NCI-H2029 treated with DMSO at 0.1 percent for 48 hours (cell line): ENCODE measurements at regions not wholly inside any gene's neighbourhood (a gene's known extent, or its start where the extent isn't known, plus 50 kb on each side); places are given as distances from the start of the nearest gene placed in this dataset.
A peak's percentile ranks its signal among the peaks of the same experiment; 100 is the strongest.

Source experiments
- DNase-seq: peaks from one replicate; lab custom pipeline; 2025; lab: John Stamatoyannopoulos, UW

DNA sequence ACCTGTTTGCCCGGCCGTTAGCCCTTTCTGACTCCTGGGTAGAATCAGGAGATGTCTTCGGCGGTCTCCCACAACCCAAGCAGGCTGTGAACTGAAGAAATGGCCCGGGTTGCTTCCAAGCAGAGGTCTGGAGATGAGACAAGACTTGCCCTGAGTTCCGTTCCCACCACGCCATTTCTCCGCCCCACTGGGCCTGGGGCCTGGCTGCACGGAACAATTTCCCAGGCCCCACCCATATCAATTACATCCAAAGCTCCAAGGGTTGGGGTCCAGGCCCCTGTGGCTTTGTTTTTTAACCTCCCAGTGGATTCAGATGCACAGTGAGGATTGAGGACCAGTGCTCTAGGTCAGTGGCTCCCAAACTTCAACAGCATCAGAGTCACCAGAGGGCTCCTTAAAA, 214.5 kb upstream of the ARID1B start:
- no peak for DNase-seq

DNA sequence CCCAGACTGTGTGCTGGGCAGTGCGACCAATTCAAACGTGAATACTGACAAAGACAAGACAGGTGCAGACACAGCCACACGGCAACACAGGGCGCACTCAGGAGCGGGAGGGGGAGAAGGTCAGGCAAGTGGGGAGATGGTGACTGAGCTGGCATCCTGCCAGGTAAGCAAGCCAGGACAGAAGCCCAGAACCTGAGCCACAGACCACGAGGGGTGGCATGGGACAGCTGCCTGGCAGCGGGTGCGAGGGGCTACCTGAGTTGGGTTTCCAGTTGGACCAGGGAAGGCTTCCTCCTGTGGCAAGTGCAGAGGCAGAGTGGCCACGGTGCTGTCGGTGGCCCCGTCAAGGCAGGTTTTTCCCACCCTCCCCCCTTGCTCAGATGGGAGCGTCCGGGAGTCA, 215.2 kb upstream of the ARID1B start:
- DNase-seq = no peak

DNA sequence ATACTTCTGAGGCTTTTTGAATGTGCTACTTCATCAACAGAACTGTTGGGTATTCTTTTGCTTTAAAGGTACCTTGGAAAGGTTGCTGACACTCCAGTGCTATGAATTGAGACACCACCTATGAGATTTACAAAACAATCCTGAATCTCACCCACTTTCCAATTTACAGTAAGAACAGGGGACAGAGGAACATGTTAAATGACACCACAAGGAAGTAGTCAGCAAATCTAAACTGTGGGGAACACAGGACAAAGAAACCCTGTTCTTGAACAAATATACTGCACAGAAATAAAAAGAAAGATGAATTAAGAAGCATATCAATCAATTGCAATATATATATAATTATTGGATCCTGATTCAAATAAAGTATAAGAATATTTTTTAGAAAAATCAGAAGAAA, 216.7 kb upstream of the ARID1B start:
- DNase-seq = no peak

DNA sequence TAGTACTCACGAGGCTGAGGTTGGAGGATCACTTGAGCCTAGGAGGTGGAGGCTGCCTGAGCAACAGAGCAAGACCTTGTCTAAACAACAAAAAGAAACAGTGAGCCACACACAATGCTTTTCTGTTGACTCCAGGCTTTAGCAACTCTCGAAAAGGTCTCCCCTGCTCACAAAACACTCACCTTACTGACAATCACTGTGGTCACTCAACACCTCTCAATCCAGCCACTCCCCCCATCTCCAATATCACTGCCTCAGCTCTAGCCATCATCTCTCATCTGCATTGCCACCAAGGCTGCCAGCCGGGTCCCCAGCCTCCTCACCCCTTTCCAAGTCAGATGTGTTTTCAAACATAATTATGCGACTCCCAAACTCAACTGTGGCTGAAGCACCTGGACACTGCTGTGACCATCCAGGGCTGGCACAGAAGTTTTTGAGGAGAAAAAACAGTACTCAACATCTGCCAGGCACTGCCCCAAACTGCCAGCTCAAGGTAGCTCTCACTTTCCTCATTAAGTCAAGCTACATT, 218.0 kb upstream of the ARID1B start:
- peak; percentile 50 for DNase-seq

DNA sequence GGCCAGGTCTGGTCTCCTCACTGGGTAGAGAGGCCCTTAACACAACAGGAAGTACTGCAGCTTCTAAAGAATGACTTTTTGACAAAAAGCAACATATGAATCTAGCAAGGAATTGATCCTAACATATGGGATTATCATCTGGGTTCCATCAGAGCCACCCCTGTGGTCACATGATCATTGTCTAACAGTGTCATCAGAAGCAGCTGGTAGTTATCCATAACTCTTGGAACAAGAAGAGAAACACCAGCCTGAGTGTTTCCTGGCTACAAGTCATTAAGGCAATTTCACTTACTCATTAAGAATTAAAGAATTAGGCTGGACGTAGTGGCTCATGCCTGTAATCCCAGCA, 219.3 kb upstream of the ARID1B start:
- DNase-seq = no peak

DNA sequence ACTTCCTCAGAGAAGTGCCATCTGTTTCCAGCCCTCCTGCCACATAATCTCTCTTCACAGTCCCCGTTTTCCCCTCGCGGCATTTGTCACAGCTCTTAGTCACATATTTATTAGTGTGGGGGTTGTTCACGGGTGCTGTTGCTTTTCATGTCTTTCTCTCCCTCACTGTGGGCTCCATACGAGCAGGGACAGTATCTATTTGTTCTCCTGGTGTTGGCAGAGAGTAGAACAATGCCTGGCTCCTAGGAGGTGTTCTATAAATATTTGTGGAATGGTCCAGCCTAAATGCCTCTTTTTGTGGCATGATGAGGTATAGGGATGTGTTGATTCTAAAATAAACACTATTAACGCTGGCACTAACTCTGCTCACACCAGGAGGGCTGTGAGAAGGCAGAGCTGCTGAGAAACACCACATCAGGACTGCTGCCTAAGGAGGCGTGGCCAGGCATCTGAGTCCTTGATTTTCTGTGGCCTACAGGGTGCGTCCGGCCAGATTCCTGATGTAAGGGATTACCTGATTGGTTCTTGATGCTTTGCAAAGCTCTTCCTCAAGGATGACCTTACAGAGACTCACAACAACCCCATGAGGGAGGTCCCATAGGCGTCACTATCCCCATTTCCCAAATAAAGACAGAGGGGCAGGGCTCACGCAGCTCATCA, 219.8 kb upstream of the ARID1B start:
- peak; percentile 93 for DNase-seq

DNA sequence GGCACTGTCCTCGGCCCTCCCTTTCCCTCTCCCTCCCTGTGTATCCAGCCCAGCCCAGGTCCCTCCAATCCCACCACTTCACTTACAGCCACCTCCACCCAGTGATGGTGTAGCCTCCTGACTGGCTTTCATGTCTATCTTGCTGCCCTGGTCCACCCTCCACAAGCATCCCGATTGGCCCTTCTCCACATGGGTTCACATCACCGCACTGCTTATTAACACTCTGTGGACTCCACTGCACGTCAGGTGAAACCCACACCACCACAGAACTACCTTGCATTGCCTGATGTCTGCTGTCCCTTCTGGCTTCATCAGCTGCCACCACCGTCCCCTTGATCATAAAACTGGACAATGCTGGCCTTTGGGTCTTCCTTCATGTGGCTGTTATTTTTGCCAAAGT, 220.4 kb upstream of the ARID1B start:
- DNase-seq = no peak

DNA sequence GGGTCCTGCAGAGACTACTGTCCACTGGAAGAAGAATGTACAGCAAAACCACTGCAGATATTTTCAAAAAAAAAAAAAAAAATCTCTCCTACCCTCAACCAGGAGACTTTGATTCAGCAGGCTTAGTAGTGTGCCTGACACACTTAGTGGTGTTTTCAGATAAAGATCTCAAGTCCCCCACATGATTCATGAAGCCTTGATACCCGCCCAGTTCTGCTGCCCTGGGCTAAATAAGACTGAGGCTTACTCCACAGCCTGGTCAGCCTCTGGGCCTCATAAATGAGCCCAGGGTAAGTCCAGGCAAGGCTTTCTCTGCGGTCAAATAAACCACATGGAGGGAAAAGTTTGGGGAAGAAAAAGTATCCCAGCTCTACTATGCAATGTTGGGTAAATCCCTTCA, 222.1 kb upstream of the ARID1B start:
- DNase-seq = no peak

DNA sequence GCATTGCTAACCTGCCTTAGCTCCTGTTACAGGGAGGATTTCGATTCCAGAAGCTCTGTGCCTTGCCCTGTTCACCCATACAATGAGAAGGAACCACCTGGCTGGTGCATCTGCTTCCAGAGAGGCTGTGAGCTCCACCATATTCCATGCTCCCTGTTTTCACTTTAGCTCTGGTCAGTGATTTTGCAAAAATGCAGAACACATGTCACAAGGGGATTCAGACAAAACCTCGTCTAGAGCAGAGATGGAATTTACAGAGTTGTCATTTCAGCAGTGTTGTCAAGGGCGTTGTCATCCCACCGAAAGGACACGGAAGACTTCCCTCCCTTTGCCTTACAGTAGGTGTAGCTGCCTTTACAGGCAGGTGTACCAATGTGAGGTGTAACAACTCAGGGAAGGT, 223.0 kb upstream of the ARID1B start:
- no peak for DNase-seq

DNA sequence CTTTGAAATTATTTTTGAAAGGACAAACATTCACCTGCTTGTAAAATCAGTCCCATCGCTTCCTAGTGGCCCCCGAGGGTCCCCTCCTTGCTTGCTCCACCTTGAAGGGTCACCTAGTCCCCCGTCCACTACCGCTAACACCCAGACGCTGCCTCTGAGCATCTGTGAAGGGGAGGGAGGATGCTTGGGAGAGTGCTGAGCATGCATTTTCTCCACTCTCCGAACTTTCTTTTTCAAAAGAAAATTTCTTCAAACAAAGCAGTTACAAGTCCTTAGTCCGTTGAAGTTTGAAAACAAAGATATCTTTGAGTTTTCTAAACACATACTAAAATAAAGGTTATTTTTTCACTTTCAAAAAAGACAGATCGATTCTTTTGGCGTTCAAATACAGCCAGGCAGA, 224.3 kb upstream of the ARID1B start:
- DNase-seq = no peak

DNA sequence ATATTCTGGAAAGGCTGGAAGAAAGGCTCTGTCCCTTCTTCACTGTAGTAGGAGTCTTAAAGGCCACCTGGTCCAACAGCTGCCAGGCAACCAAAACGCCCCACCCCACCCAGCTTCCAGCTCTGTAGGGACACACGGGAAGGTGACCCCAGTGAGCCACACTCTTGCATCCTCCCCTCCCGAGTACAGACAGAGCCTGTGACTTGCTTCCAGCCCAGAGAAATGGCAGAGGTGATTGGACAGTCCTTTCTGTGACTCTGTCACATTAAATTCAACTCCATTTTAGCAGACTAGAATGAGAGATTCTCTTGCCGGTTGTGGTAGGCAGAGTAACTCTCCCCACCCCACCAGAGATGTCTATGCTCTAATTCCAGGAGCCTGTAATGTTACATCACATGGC, 226.2 kb upstream of the ARID1B start:
- no peak for DNase-seq

DNA sequence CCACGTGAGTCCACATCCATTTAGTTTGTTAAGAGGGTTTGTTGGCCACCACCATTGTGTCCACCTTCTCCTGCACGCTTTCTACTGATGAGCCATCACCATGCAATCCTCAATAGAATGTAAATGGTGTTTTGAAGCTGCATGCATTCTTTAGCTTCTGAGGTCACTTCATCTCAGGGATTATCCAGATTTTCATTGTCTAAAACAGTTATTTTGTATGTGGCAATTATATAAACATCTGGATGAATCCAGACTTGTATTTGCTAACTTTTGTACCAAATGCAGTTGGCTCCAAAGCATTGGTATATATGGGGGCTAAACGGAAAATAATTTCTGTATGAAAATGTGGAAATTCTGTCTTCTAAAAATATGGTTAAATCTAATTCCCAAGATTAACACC, 231.2 kb upstream of the ARID1B start:
- DNase-seq = no peak

DNA sequence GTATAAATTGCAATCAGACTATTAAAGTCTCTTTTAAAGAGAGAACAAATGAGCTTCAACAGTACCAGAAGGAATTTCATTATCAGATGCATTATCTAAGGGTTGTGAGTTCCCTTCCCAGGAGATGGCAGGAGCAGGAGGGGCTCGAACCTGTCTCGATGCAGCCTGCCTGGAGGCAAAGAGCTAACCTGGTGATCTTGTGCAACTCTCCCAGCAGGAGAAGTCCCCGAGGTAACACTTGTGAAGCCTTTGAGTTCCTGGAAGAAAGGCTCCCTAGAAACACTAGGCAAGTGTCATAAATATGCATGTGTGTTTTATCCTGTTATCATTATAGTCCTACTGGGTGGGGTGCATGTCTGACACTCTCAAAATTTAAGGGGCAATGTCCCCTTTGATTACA, 232.2 kb upstream of the ARID1B start:
- DNase-seq = no peak

DNA sequence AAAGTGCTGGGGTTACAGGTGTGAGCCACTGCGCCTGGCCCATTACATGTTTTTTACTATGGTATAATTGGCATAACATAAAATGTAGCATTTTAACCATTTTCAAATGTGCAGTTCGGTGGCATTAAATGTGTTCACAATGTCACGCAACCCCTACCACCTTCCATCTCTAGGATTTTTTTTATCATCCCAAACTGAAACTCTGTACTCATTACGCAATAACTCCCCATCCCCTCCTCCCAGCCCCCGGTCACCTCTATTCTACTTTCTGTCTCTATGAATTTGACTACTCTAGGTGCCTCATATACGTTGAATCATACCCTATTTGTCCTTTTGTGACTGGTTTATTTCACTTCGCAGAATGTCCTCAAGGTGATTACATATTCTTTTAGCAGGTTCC, 233.1 kb upstream of the ARID1B start:
- DNase-seq = no peak

DNA sequence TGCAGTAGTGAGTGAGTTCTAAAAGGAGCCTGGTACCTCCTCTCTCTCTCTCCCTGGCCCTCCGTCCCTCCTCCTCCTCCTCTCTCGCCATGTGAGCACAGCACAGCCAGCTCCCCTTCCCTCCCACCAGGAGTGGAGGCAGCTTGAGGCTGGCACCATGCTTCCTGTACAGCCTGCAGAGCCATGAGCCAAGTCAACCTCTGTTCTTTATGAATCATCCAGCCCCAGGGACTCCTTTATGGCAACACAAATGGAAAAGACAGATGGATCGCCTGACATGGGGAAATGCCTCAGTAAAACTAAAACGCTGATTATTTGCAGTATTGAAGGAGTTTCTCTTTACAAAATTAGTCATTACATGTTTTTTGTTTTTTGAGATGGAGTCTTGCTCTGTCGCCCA, 233.7 kb upstream of the ARID1B start:
- no peak for DNase-seq

DNA sequence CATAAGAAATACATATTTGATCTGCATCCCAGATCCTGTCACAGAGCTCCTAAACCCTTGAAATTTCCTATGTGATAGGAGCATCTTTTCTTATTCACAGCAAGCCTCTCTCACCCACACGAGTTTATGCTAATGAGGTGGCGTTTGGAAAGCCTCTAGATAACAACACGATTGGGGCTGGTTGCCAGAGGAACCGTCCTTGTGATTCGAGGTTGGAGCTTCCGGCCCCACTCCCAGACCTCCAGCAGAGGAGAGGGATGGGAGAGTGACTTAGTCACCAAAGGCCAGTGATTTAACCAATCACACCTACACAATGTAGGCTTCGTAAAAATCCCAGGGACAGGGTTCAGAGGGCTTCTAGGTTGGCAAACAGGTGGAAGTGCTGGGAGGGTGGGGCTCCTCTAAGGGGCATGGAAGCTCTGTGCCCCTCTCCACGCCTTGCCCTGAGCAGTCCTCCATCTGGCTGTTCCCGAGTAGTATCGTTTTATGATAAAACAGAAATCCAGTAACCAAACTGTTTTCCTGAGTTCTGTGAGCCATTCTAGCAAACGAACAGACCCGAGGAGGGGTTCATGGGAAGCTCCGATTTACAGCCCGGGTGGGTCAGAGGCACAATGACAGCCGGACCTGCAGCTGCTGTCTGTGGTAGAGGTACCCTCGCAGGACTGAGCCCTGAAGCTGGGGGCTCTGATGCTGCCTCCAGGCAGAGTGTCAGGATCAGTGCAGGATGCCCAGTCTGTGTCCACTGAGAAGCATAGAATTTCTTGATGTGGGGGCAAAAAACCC, 238.1 kb upstream of the ARID1B start:
- DNase-seq = no peak

DNA sequence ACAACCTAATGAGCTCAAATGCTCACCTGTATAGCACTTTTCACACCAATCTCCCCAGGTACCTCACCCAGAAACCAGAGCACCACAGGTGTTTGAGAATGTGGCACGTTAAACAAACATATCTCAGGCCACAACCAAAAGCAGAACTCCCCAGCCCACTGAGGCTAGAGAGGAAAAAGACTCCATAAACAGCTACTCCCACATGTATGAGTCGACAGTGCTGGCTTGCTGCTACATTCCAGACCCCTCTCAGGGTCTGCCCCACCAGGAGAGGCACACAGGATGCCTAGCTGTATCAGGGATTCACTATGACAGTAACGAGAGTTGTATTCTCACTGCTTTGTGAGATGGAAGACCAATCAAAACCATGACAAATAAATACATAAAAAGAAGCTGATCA, 242.6 kb upstream of the ARID1B start:
- no peak for DNase-seq

DNA sequence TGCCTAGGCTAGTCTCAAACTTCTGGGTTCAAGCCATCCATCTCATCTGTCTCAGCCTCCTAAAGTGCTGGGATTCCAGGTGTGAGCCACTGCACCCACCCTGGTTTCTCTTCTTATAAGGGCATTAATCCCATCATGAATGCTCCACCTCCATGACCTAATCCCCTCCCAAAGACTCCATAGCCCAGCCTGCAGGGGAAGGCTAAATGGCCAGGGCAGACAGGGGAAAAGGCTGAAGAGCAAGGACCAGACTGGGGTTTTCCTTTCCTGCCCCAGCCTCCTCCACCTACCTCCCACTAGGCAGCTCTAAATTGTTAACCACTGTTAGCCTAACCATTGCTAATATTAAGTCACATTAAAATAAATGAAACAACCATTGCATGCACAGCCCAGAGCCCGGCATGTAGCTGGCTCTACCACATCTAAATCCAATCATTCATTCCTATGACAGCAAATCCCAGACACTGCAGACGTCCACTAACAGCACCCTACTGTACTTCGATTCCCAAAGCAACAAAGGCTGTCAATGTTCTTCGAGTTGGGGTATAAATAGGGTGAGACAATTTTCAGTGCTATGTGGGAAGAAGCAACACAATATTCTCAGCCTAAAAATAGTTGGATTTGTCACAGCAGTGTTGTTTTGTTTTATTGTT, 243.2 kb upstream of the ARID1B start:
- no peak for DNase-seq

DNA sequence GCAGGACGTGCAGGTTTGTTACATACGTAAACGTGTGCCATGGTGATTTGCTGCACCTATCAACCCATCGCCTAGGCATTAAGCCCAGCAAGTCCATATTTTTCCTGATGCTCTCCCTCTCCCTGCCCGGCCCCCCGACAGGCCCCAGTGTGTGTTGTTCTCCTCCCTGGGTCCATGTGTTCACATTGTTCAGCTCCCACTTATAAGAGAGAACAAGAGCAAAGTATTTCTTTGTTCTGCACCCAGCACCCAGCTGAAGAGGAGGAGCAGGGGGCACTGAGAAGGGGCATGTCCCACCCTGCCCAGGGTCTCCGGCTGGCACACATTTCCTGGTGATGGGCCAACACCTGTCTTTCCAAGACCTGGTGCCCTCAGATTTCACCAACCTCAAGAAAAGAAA, 251.1 kb upstream of the ARID1B start:
- no peak for DNase-seq

DNA sequence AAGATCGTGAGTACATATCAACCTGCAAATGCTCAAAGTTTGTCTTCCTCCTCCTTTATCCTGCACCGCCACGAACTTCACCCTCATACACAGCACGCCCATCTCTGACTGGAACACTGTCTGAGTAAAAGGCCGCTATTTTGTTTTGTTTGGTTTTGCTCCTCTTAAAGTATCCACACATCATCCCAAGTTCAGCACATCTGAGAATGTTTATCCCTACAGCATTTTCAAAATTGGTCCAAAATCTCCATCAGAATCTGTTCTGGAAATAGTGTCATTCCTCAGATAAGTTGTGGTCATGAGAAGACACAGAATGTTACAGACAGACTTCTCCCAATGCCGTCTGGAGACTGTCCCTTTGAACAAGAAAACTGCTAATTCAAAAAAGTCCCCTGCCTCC, 251.6 kb upstream of the ARID1B start:
- no peak for DNase-seq

DNA sequence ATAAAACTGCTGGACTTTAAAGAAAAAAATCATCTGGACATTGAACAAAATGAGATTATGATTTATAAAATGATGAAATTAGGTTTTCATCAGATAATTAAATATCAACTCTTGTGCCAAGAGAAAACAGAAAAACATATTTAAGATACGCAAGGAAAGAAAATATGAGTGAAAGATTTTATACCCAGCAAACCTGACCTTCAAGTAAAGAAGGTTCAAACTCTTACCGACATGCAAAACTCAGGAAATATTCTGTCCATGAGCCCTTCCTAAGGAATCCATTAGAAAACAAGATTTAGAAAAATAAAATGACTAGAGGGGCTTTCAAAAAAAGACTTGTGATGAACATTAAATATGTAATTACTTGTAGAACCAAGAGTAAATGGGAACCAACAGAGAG, 257.2 kb upstream of the ARID1B start:
- no peak for DNase-seq

DNA sequence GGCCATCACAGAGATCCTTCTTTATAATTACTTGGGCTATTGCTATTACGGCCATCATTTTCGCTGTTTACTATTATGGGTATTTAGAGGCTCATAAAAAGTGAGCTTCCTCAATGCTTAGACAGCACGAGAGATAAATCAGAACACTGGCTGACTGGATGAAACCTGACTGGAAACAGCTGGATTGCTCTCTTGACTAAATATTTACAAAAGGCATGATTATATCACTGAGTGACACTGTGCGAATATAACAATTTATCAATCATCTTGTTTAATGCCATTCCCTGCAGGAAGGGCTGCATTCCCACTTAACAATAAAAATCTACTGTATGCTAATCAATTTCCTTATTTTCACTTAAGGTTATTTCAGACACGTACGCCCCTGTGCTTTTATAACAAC, 260.1 kb upstream of the ARID1B start:
- peak; percentile 19 for DNase-seq

DNA sequence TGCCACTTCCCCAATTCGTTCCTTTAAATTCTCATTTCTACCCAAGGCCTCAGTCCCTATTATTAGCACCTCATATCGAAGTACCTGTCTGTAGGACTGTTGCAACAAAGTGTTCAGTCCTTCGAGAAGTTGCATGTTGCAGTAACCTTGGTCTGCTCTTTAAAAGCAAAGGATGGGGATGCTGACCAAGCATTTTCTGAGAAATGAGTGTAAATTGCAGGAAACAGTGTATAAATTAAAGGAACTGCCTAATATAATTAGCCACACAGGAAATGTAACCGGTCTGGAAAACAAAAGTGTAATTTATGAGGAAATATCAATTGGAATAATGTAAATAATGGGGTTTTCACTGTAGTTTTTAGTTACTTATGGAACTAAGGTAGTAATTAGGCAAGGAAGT, 261.9 kb upstream of the ARID1B start:
- no peak for DNase-seq
